H1 (cell line): ENCODE measurements at regions not wholly inside any gene's neighbourhood (a gene's known extent, or its start where the extent isn't known, plus 50 kb on each side); places are given as distances from the start of the nearest gene placed in this dataset.

Source experiments
- CTCF ChIA-PET: fragments of 300-600 bp; sonication (Branson Sonifier 250); formaldehyde crosslinking; loops from one replicate; lab custom pipeline; 2021; ENCODE audit not compliant: partially characterized antibody; lab: Charles Lee
- POLR2A ChIA-PET: fragments of 300-600 bp; sonication (Branson Sonifier 250); formaldehyde crosslinking; loops from one replicate; lab custom pipeline; 2021; ENCODE audit warnings: inconsistent platforms; ENCODE audit not compliant: partially characterized antibody; lab: Charles Lee
- DNase-seq, 2 experiments: peaks; one replicate each; pipeline versions ENCODE4 v3.0.0 to v3.0.0-alpha.2; 2010 to 2022; ENCODE audit warnings: low spot score in 2 of 2, low read depth in 1 of 2, mixed read lengths in 1 of 2
- FAIRE-seq: peaks from 2 replicates; lab custom pipeline; 2011; peaks lifted over from hg19 to GRCh38; lab: Jason Lieb, UNC
- H2AFZ ChIP-seq: 2 replicates; pipeline ENCODE4 v1.8.1; 2012; ENCODE audit warnings: low read length, inconsistent platforms
- H2AK5ac ChIP-seq: 2 replicates; pipeline ENCODE4 v1.6.1; 2013; ENCODE audit warnings: low read depth, low read length
- H2BK120ac ChIP-seq: replicated peaks from 2 replicates; pipeline ENCODE3; 2013; ENCODE audit warnings: low read depth, low read length, inconsistent platforms
- H2BK12ac ChIP-seq: 2 replicates; pipeline ENCODE4 v1.6.1; 2013; ENCODE audit warnings: low read depth, low read length
- H2BK15ac ChIP-seq: 2 replicates; pipeline ENCODE4 v1.6.1; 2013; ENCODE audit warnings: low read length
- H2BK20ac ChIP-seq: 2 replicates; pipeline ENCODE4 v1.6.1; 2013; ENCODE audit warnings: low read length
- H2BK5ac ChIP-seq: 2 replicates; pipeline ENCODE4 v1.6.1; 2013; ENCODE audit warnings: low read depth, low read length
- H3K14ac ChIP-seq: 2 replicates; pipeline ENCODE4 v1.6.1; 2013; ENCODE audit warnings: inconsistent platforms; ENCODE audit not compliant: insufficient read length
- H3K18ac ChIP-seq: 2 replicates; pipeline ENCODE4 v1.6.1; 2013; ENCODE audit warnings: low read length; ENCODE audit errors: extremely low read depth
- H3K23ac ChIP-seq: 2 replicates; pipeline ENCODE4 v1.6.1; 2013; ENCODE audit warnings: inconsistent platforms; ENCODE audit not compliant: insufficient read length
- H3K23me2 ChIP-seq: 2 replicates; pipeline ENCODE4 v1.6.1; 2013; ENCODE audit warnings: low read depth, low read length
- H3K27ac ChIP-seq: 2 replicates; pipeline ENCODE4 v1.6.1; 2011; ENCODE audit warnings: low read depth, low read length, inconsistent platforms
- H3K27me3 ChIP-seq, 4 experiments: replicated peaks in 1 of 4; 1 replicate in 1 of 4; 2 replicates in 3 of 4; pipeline versions ENCODE4 v1.6.1 to v1.8.1; 2011 to 2013; ENCODE audit warnings: low read length in 3 of 4, mild to moderate bottlenecking in 3 of 4, inconsistent platforms in 2 of 4, mixed read lengths in 2 of 4, moderate library complexity in 1 of 4; ENCODE audit not compliant: control insufficient read depth in 3 of 4, insufficient read depth in 3 of 4; ENCODE audit errors: extremely low read depth in 1 of 4
- H3K36me3 ChIP-seq, 4 experiments: 2 replicates each; pipeline versions ENCODE4 v1.6.1 to v1.8.1; 2011 to 2013; ENCODE audit warnings: mild to moderate bottlenecking in 4 of 4, low read length in 3 of 4, moderate library complexity in 2 of 4, control low read depth in 1 of 4, inconsistent platforms in 1 of 4; ENCODE audit not compliant: insufficient read depth in 4 of 4, control insufficient read depth in 2 of 4
- H3K4ac ChIP-seq: replicated peaks from 2 replicates; pipeline ENCODE3; 2013; ENCODE audit warnings: low read length, low read depth, mixed read lengths, inconsistent platforms; ENCODE audit not compliant: insufficient read length
- H3K4me1 ChIP-seq, 4 experiments: replicated peaks in 1 of 4; 1 replicate in 1 of 4; 2 replicates in 3 of 4; pipeline versions ENCODE4 v1.6.1 to v1.8.1; 2011 to 2013; ENCODE audit warnings: low read length in 3 of 4, inconsistent platforms in 2 of 4, mixed read lengths in 1 of 4; ENCODE audit not compliant: insufficient read depth in 4 of 4, control insufficient read depth in 3 of 4
- H3K4me2 ChIP-seq, 2 experiments: 2 replicates each; pipeline versions ENCODE4 v1.6.1 to v1.8.1; 2011 to 2013; ENCODE audit warnings: low read depth in 2 of 2, low read length in 2 of 2, control low read depth in 1 of 2, inconsistent platforms in 1 of 2, mild to moderate bottlenecking in 1 of 2; ENCODE audit not compliant: insufficient read depth in 1 of 2
- H3K4me3 ChIP-seq, 4 experiments: fragments of 200-600, 300-600 bp in 1 of 4; sonication (generic), shearing (Covaris generic), sonication (Bioruptor Twin) in 1 of 4; 2 replicates each; pipeline versions ENCODE4 v1.5.1 to v1.8.1; 2011 to 2016; ENCODE audit warnings: low read length in 4 of 4, low read depth in 3 of 4, control low read depth in 2 of 4, inconsistent platforms in 2 of 4, mild to moderate bottlenecking in 2 of 4, mixed read lengths in 1 of 4, moderate library complexity in 1 of 4; ENCODE audit not compliant: insufficient read depth in 2 of 4; ENCODE audit errors: extremely low read depth in 1 of 4
- H3K56ac ChIP-seq: replicated peaks from 2 replicates; pipeline ENCODE3; 2013; ENCODE audit warnings: low read depth, mild to moderate bottlenecking, mixed read lengths, low read length, inconsistent platforms; ENCODE audit not compliant: insufficient read length
- H3K79me1 ChIP-seq: 2 replicates; pipeline ENCODE4 v1.6.1; 2013; ENCODE audit warnings: low read depth, low read length, control low read depth
- H3K79me2 ChIP-seq, 2 experiments: 2 replicates each; pipeline versions ENCODE4 v1.6.1 to v1.8.1; 2012 to 2013; ENCODE audit warnings: low read length in 2 of 2, mild to moderate bottlenecking in 2 of 2, inconsistent platforms in 1 of 2; ENCODE audit not compliant: insufficient read depth in 2 of 2, control insufficient read depth in 1 of 2
- H3K9ac ChIP-seq, 4 experiments: replicated peaks in 1 of 4; 1 replicate in 1 of 4; 2 replicates in 3 of 4; pipeline versions ENCODE4 v1.6.1 to v1.8.1; 2011 to 2013; ENCODE audit warnings: low read depth in 3 of 4, low read length in 3 of 4, control low read depth in 2 of 4, mild to moderate bottlenecking in 2 of 4, moderate library complexity in 2 of 4, inconsistent platforms in 1 of 4; ENCODE audit errors: extremely low read depth in 1 of 4
- H3K9me3 ChIP-seq, 2 experiments: 2 replicates each; pipeline versions ENCODE4 v1.6.1 to v1.8.1; 2012 to 2013; ENCODE audit warnings: mild to moderate bottlenecking in 2 of 2, moderate library complexity in 2 of 2, control low read depth in 1 of 2, inconsistent platforms in 1 of 2, low read depth in 1 of 2, low read length in 1 of 2, mixed read lengths in 1 of 2; ENCODE audit not compliant: insufficient read depth in 2 of 2
- H4K20me1 ChIP-seq, 2 experiments: replicated peaks in 1 of 2; 2 replicates each; pipeline versions ENCODE3 to v1.8.1; 2011 to 2013; ENCODE audit warnings: inconsistent platforms in 2 of 2, low read length in 2 of 2, mild to moderate bottlenecking in 1 of 2; ENCODE audit not compliant: insufficient read depth in 2 of 2, control insufficient read depth in 1 of 2
- H4K5ac ChIP-seq: 2 replicates; pipeline ENCODE4 v1.6.1; 2013; ENCODE audit warnings: low read length, low read depth, mixed read lengths, inconsistent platforms; ENCODE audit not compliant: insufficient read length
- H4K8ac ChIP-seq: 2 replicates; pipeline ENCODE4 v1.8.0; 2013; ENCODE audit warnings: mild to moderate bottlenecking, moderate library complexity, low read length, inconsistent platforms; ENCODE audit not compliant: insufficient read depth; ENCODE audit errors: extremely low read depth
- H4K91ac ChIP-seq: replicated peaks from 2 replicates; pipeline ENCODE3; 2013; ENCODE audit warnings: low read length, mixed read lengths, inconsistent platforms; ENCODE audit not compliant: insufficient read length
- BACH1 ChIP-seq: IDR thresholded peaks from 2 replicates; pipeline ENCODE4 v1.6.1; 2012; ENCODE audit warnings: low read length, improper control_type of control experiment
- BRCA1 ChIP-seq: IDR thresholded peaks from 2 replicates; pipeline ENCODE4 v1.6.1; 2012; ENCODE audit warnings: low read depth, low read length, improper control_type of control experiment
- CTBP2 ChIP-seq: IDR thresholded peaks from 2 replicates; pipeline ENCODE4 v1.7.0; 2011; ENCODE audit warnings: borderline replicate concordance, mild to moderate bottlenecking, moderate library complexity, mixed read lengths, low read length; ENCODE audit not compliant: insufficient read depth, insufficient read length
- E2F6 ChIP-seq: IDR thresholded peaks from 2 replicates; pipeline ENCODE4 v1.6.1; 2012; ENCODE audit warnings: inconsistent platforms
- EGR1 ChIP-seq: IDR thresholded peaks from 2 replicates; pipeline ENCODE4 v1.6.1; 2011; ENCODE audit warnings: low read depth, low read length, borderline replicate concordance
- EP300 ChIP-seq, 2 experiments: IDR thresholded peaks; 1 replicate in 1 of 2; 2 replicates in 1 of 2; pipeline ENCODE4 v1.6.1; 2011 to 2012; ENCODE audit warnings: low read depth in 2 of 2, low read length in 2 of 2, mild to moderate bottlenecking in 2 of 2, borderline replicate concordance in 1 of 2, inconsistent platforms in 1 of 2, moderate library complexity in 1 of 2
- EZH2 ChIP-seq: fragments of 200-600 bp; sonication (generic); IDR thresholded peaks from 2 replicates; pipeline ENCODE4 v1.7.1; 2012; ENCODE audit warnings: low read depth, mild to moderate bottlenecking, moderate library complexity, low read length, inconsistent platforms; ENCODE audit not compliant: severe bottlenecking
- GTF2F1 ChIP-seq: IDR thresholded peaks from 2 replicates; pipeline ENCODE4 v1.6.1; 2012; ENCODE audit warnings: low read depth, low read length, improper control_type of control experiment, borderline replicate concordance
- HDAC6 ChIP-seq: IDR thresholded peaks from one replicate; pipeline ENCODE4 v1.7.1; 2012; ENCODE audit warnings: low read depth, mild to moderate bottlenecking, inconsistent platforms, low read length, moderate library complexity
- RAD21 ChIP-seq, 2 experiments: IDR thresholded peaks in 1 of 2; conservative IDR thresholded peaks in 1 of 2; 2 replicates each; pipeline ENCODE4 v1.6.1; 2011; ENCODE audit warnings: low read depth in 2 of 2, low read length in 2 of 2, improper control_type of control experiment in 1 of 2, inconsistent platforms in 1 of 2, mild to moderate bottlenecking in 1 of 2, moderate library complexity in 1 of 2
- RBBP5 ChIP-seq: IDR thresholded peaks from 2 replicates; pipeline ENCODE4 v1.7.1; 2012; ENCODE audit warnings: low read depth, mild to moderate bottlenecking, inconsistent platforms, low read length, moderate library complexity, borderline replicate concordance
- RFX5 ChIP-seq: IDR thresholded peaks from 2 replicates; pipeline ENCODE4 v1.6.1; 2011; ENCODE audit warnings: low read depth, low read length, improper control_type of control experiment, borderline replicate concordance
- SIN3A ChIP-seq, 2 experiments: IDR thresholded peaks in 1 of 2; conservative IDR thresholded peaks in 1 of 2; 2 replicates each; pipeline ENCODE4 v1.6.1; 2011 to 2012; ENCODE audit warnings: low read length in 2 of 2, improper control_type of control experiment in 1 of 2, low read depth in 1 of 2, mild to moderate bottlenecking in 1 of 2
- WGBS, 2 experiments: shearing (Covaris generic) in 1 of 2; methylation state at CpG; one replicate each; pipeline versions ENCODE4 v1.1.6 to v1.1.7; 2013 to 2015; ENCODE audit warnings: low lambda C conversion rate in 2 of 2, mixed read lengths in 2 of 2, inconsistent platforms in 1 of 2, low coverage in 1 of 2, missing lambda C conversion rate in 1 of 2; ENCODE audit not compliant: insufficient replicate concordance in 2 of 2, insufficient coverage in 1 of 2, insufficient read length in 1 of 2; ENCODE audit errors: extremely low coverage in 1 of 2, missing lambda C conversion rate in 1 of 2; 5-methylcytosine and 5-hydroxymethylcytosine counted together

DNA sequence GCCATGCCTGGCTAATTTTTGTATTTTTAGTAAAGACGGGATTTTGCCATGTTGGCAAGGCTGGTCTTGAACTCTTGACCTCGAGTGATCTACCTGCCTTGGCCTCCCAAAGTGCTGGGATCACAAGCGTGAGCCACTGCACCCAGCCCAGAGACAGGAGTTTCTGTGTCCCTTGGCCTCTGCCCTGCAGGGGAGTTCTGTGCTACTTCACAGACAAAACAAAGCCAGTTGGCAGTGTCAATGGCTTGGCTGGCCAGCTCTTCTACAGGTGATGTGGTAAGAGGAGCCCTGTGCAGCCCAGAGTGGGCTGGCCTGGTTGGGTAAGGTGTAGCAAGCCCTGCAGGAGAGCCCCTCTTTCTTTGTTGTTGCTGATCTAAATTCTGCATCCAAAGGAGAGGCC, 60.5 kb upstream of the SHISAL1 start:
- ChIA-PET CTCF (interaction anchor here (0.7 to 7.0 kb wide), 6 partner anchors 10 to 380 kb away, joined by 3 to 59 read pairs (median 4); no protein-coding TSS in a partner anchor), POLR2A (no interaction called here)
- WGBS, 2 experiments, result 79% methylated on average over 3 of the region's 3 CpGs; no CpG with 5 or more reads in 1 of the 2 experiments
- H2BK20ac ChIP-seq, result no peak overlapping the region
- no peak overlapping the region for H2BK15ac ChIP-seq
- no peak overlapping the region for H3K18ac ChIP-seq
- no peaks in the 10 kb centered on the region; a peak in 1 of 7 replicates for H3K4me1 ChIP-seq
- no peaks in the 10 kb centered on the region for H3K23me2 ChIP-seq
- H3K79me2 ChIP-seq, result no peaks in the 10 kb centered on the region
- no peaks in the 10 kb centered on the region for H3K36me3 ChIP-seq
- H4K20me1 ChIP-seq, result no peaks in the 10 kb centered on the region
- no peak overlapping the region for H3K23ac ChIP-seq
- no peak overlapping the region for H4K91ac ChIP-seq
- H2AFZ ChIP-seq, result no peak overlapping the region
- no peak overlapping the region for H4K8ac ChIP-seq
- H3K79me1 ChIP-seq, result no peaks in the 10 kb centered on the region
- FAIRE-seq, result no peak
- no peak overlapping the region for H3K14ac ChIP-seq
- no peak overlapping the region for H3K4me3 ChIP-seq
- DNase-seq, result no peak
- H2BK120ac ChIP-seq, result no peak overlapping the region
- H2AK5ac ChIP-seq, result no peak overlapping the region
- H2BK5ac ChIP-seq, result no peak overlapping the region
- H3K27me3 ChIP-seq, result peaks cover 0 to 3% (median 0%) of the 10 kb centered on the region in 4 experiments; a peak in 1 of 7 replicates
- H3K9ac ChIP-seq, result no peak overlapping the region
- H3K56ac ChIP-seq, result no peak overlapping the region
- H4K5ac ChIP-seq, result no peak overlapping the region
- no peak overlapping the region for H3K4me2 ChIP-seq
- H2BK12ac ChIP-seq, result no peak overlapping the region
- peaks cover 0 to 5% of the 10 kb centered on the region in 2 experiments; a peak in 3 of 4 replicates for H3K9me3 ChIP-seq
- H3K27ac ChIP-seq, result no peak overlapping the region
- H3K4ac ChIP-seq, result no peak overlapping the region
- no peak for TF ChIP-seq HDAC6
- no peak for TF ChIP-seq CTBP2
- TF ChIP-seq BACH1, result no peak
- no peak for TF ChIP-seq EP300 (IDR thresholded peaks at IDR 0.05; ENCODE audit: borderline replicate concordance in 1 of 2, low read depth in 2 of 2, low read length in 2 of 2)
- no peak for TF ChIP-seq BRCA1
- TF ChIP-seq GTF2F1, result no peak
- TF ChIP-seq EGR1, result no peak
- no peak for TF ChIP-seq EZH2
- TF ChIP-seq RBBP5, result no peak
- no peak for TF ChIP-seq E2F6
- TF ChIP-seq SIN3A (conservative IDR thresholded peaks at IDR 0.05 in 1 of 2, IDR thresholded peaks at IDR 0.05 in 1 of 2; ENCODE audit: low read depth in 1 of 2, low read length in 2 of 2), result no peak
- TF ChIP-seq RFX5, result no peak
- TF ChIP-seq RAD21 (IDR thresholded peaks at IDR 0.05 in 1 of 2, conservative IDR thresholded peaks at IDR 0.05 in 1 of 2; ENCODE audit: low read depth in 2 of 2, low read length in 2 of 2), result no peak
